MM.1S (cell line): ENCODE measurements at regions not wholly inside any gene's neighbourhood (a gene's known extent, or its start where the extent isn't known, plus 50 kb on each side); places are given as distances from the start of the nearest gene placed in this dataset.

ENCODE experiments used
- EZH2 ChIP-seq: fragments of 300-600 bp; sonication (generic); optimal IDR thresholded peaks from 2 replicates; pipeline ENCODE3; 2017; ENCODE audit warnings: low read depth, mild to moderate bottlenecking, antibody characterized with exemption, low read length, mixed read lengths
- EZH2phosphoT487 ChIP-seq: fragments of 300-600 bp; sonication (generic); IDR thresholded peaks from 2 replicates; pipeline ENCODE4 v1.6.1; 2018; ENCODE audit warnings: antibody characterized with exemption, low read length
- TF ChIP-seq, protein P1 (sequence below): fragments of 300-600 bp; sonication (generic); IDR thresholded peaks from 2 replicates; pipeline ENCODE4 v1.5.1; 2016; ENCODE audit warnings: antibody characterized with exemption, low read length, mixed read lengths

- TF ChIP-seq, protein P1, sequence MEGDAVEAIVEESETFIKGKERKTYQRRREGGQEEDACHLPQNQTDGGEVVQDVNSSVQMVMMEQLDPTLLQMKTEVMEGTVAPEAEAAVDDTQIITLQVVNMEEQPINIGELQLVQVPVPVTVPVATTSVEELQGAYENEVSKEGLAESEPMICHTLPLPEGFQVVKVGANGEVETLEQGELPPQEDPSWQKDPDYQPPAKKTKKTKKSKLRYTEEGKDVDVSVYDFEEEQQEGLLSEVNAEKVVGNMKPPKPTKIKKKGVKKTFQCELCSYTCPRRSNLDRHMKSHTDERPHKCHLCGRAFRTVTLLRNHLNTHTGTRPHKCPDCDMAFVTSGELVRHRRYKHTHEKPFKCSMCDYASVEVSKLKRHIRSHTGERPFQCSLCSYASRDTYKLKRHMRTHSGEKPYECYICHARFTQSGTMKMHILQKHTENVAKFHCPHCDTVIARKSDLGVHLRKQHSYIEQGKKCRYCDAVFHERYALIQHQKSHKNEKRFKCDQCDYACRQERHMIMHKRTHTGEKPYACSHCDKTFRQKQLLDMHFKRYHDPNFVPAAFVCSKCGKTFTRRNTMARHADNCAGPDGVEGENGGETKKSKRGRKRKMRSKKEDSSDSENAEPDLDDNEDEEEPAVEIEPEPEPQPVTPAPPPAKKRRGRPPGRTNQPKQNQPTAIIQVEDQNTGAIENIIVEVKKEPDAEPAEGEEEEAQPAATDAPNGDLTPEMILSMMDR = no peak
- TF ChIP-seq EZH2phosphoT487 (no peak), EZH2 (no peak)
Observed at GRCh38 chr1:198019126-198019525, 102.0 kb downstream of the LHX9 start.
